ENCODE measurements at regions not wholly inside any gene's neighbourhood (a gene's known extent, or its start where the extent isn't known, plus 50 kb on each side); places are given as distances from the start of the nearest gene placed in this dataset.

- DNase-seq (ENCODE audit: insufficient read length): no peak
- no peak for TF ChIP-seq TAF1 (IDR thresholded peaks at IDR 0.05; ENCODE audit: borderline replicate concordance, low read depth, low read length)
- TF ChIP-seq POLR2AphosphoS5 (IDR thresholded peaks at IDR 0.05; ENCODE audit: low read depth, low read length): no peak
- TF ChIP-seq POLR2A (IDR thresholded peaks at IDR 0.05; ENCODE audit: low read depth, low read length): no peak
- FAIRE-seq: no peak
These were observed 219.7 kb upstream of the TENM3 start for GRCh38 chr4:182023469-182023868.

- TF ChIP-seq TAF1 (IDR thresholded peaks at IDR 0.05; ENCODE audit: borderline replicate concordance, low read depth, low read length) (no peak), POLR2AphosphoS5 (IDR thresholded peaks at IDR 0.05; ENCODE audit: low read depth, low read length) (no peak), POLR2A (IDR thresholded peaks at IDR 0.05; ENCODE audit: low read depth, low read length) (no peak)
- DNase-seq (ENCODE audit: insufficient read length): no peak
- no peak for FAIRE-seq
These were observed 200.3 kb upstream of the TENM3 start for GRCh38 chr4:182042945-182043344.

- no peak for FAIRE-seq
- DNase-seq (ENCODE audit: insufficient read length): no peak
- TF ChIP-seq POLR2A (IDR thresholded peaks at IDR 0.05; ENCODE audit: low read depth, low read length) (no peak), POLR2AphosphoS5 (IDR thresholded peaks at IDR 0.05; ENCODE audit: low read depth, low read length) (no peak), TAF1 (IDR thresholded peaks at IDR 0.05; ENCODE audit: borderline replicate concordance, low read depth, low read length) (no peak)
These were observed 194.3 kb upstream of the TENM3 start for GRCh38 chr4:182048871-182049270.

GRCh38 chr4:182056866-182057265, 186.3 kb upstream of the TENM3 start:
- no peak for FAIRE-seq
- TF ChIP-seq POLR2AphosphoS5 (IDR thresholded peaks at IDR 0.05; ENCODE audit: low read depth, low read length) (no peak), TAF1 (IDR thresholded peaks at IDR 0.05; ENCODE audit: borderline replicate concordance, low read depth, low read length) (no peak), POLR2A (IDR thresholded peaks at IDR 0.05; ENCODE audit: low read depth, low read length) (no peak)

GRCh38 chr4:182062458-182062857, 180.7 kb upstream of the TENM3 start:
- no peak for FAIRE-seq
- TF ChIP-seq POLR2AphosphoS5 (IDR thresholded peaks at IDR 0.05; ENCODE audit: low read depth, low read length): no peak
- TF ChIP-seq POLR2A (IDR thresholded peaks at IDR 0.05; ENCODE audit: low read depth, low read length): no peak
- TF ChIP-seq TAF1 (IDR thresholded peaks at IDR 0.05; ENCODE audit: borderline replicate concordance, low read depth, low read length): no peak
- DNase-seq (ENCODE audit: insufficient read length): no peak

More at GRCh38 chr4:182056866-182057265, 186.3 kb upstream of the TENM3 start:
- no peak for DNase-seq (ENCODE audit: insufficient read length)

- DNase-seq (ENCODE audit: insufficient read length): no peak
- TF ChIP-seq POLR2AphosphoS5 (IDR thresholded peaks at IDR 0.05; ENCODE audit: low read depth, low read length): no peak
- TF ChIP-seq TAF1 (IDR thresholded peaks at IDR 0.05; ENCODE audit: borderline replicate concordance, low read depth, low read length): no peak
- no peak for TF ChIP-seq POLR2A (IDR thresholded peaks at IDR 0.05; ENCODE audit: low read depth, low read length)
- no peak for FAIRE-seq
These were observed 180.3 kb upstream of the TENM3 start for GRCh38 chr4:182062936-182063335.

GRCh38 chr4:182063651-182064050, 179.6 kb upstream of the TENM3 start:
- no peak for TF ChIP-seq POLR2A (IDR thresholded peaks at IDR 0.05; ENCODE audit: low read depth, low read length)
- TF ChIP-seq TAF1 (IDR thresholded peaks at IDR 0.05; ENCODE audit: borderline replicate concordance, low read depth, low read length): no peak
- no peak for TF ChIP-seq POLR2AphosphoS5 (IDR thresholded peaks at IDR 0.05; ENCODE audit: low read depth, low read length)
- DNase-seq (ENCODE audit: insufficient read length) (no peak), FAIRE-seq (no peak)

- no peak for FAIRE-seq
- no peak for TF ChIP-seq POLR2A (IDR thresholded peaks at IDR 0.05; ENCODE audit: low read depth, low read length)
- no peak for TF ChIP-seq TAF1 (IDR thresholded peaks at IDR 0.05; ENCODE audit: borderline replicate concordance, low read depth, low read length)
- TF ChIP-seq POLR2AphosphoS5 (IDR thresholded peaks at IDR 0.05; ENCODE audit: low read depth, low read length): no peak
- DNase-seq (ENCODE audit: insufficient read length): no peak
These were observed 177.9 kb upstream of the TENM3 start for GRCh38 chr4:182065255-182065654.

- FAIRE-seq: no peak
- no peak for DNase-seq (ENCODE audit: insufficient read length)
- TF ChIP-seq TAF1 (IDR thresholded peaks at IDR 0.05; ENCODE audit: borderline replicate concordance, low read depth, low read length): no peak
- no peak for TF ChIP-seq POLR2AphosphoS5 (IDR thresholded peaks at IDR 0.05; ENCODE audit: low read depth, low read length)
- TF ChIP-seq POLR2A (IDR thresholded peaks at IDR 0.05; ENCODE audit: low read depth, low read length): no peak
These were observed 177.2 kb upstream of the TENM3 start for GRCh38 chr4:182066037-182066436.

GRCh38 chr4:182067828-182068227, 175.4 kb upstream of the TENM3 start:
- FAIRE-seq (no peak), DNase-seq (ENCODE audit: insufficient read length) (no peak)
- TF ChIP-seq POLR2A (IDR thresholded peaks at IDR 0.05; ENCODE audit: low read depth, low read length) (no peak), POLR2AphosphoS5 (IDR thresholded peaks at IDR 0.05; ENCODE audit: low read depth, low read length) (no peak), TAF1 (IDR thresholded peaks at IDR 0.05; ENCODE audit: borderline replicate concordance, low read depth, low read length) (no peak)

GRCh38 chr4:182068920-182069319, 174.3 kb upstream of the TENM3 start:
- no peak for TF ChIP-seq POLR2AphosphoS5 (IDR thresholded peaks at IDR 0.05; ENCODE audit: low read depth, low read length)
- no peak for TF ChIP-seq TAF1 (IDR thresholded peaks at IDR 0.05; ENCODE audit: borderline replicate concordance, low read depth, low read length)
- no peak for TF ChIP-seq POLR2A (IDR thresholded peaks at IDR 0.05; ENCODE audit: low read depth, low read length)

GRCh38 chr4:182073278-182073677, 169.9 kb upstream of the TENM3 start:
- DNase-seq (ENCODE audit: insufficient read length): no peak
- TF ChIP-seq POLR2A (IDR thresholded peaks at IDR 0.05; ENCODE audit: low read depth, low read length) (no peak), TAF1 (IDR thresholded peaks at IDR 0.05; ENCODE audit: borderline replicate concordance, low read depth, low read length) (no peak), POLR2AphosphoS5 (IDR thresholded peaks at IDR 0.05; ENCODE audit: low read depth, low read length) (no peak)
- no peak for FAIRE-seq

More at GRCh38 chr4:182068920-182069319, 174.3 kb upstream of the TENM3 start:
- FAIRE-seq (no peak), DNase-seq (ENCODE audit: insufficient read length) (no peak)

GRCh38 chr4:182074139-182074538, 169.1 kb upstream of the TENM3 start:
- FAIRE-seq: no peak

More at GRCh38 chr4:182074139-182074538, 169.1 kb upstream of the TENM3 start:
- DNase-seq (ENCODE audit: insufficient read length): no peak
- TF ChIP-seq POLR2A (IDR thresholded peaks at IDR 0.05; ENCODE audit: low read depth, low read length) (no peak), POLR2AphosphoS5 (IDR thresholded peaks at IDR 0.05; ENCODE audit: low read depth, low read length) (no peak), TAF1 (IDR thresholded peaks at IDR 0.05; ENCODE audit: borderline replicate concordance, low read depth, low read length) (no peak)
